OCI-LY7 (cell line): ENCODE measurements at regions not wholly inside any gene's neighbourhood (a gene's known extent, or its start where the extent isn't known, plus 50 kb on each side); places are given as distances from the start of the nearest gene placed in this dataset.
"Not testable (repeated sequence)": the region's sequence is repeated elsewhere in the genome, so short reads cannot be mapped to it uniquely, and the experiment has no call there.

Source experiments
- BruUV-seq: library from RNA; stranded (reverse); fragments of 400-500 nt; replicated peaks from 2 replicates; lab custom pipeline; 2021; lab: Mats Ljungman, UMichigan
- CTCF ChIA-PET: fragments of 300-600 bp; sonication (Branson Sonifier 250); formaldehyde crosslinking; loops from one replicate; lab custom pipeline; 2022; ENCODE audit warnings: antibody characterized with exemption; ENCODE audit not compliant: unreplicated experiment; lab: Charles Lee
- POLR2A ChIA-PET: fragments of 300-600 bp; sonication (Branson Sonifier 250); formaldehyde crosslinking; loops from one replicate; lab custom pipeline; 2022; ENCODE audit warnings: antibody characterized with exemption; lab: Charles Lee
- DNase-seq: peaks from one replicate; pipeline ENCODE4 v3.0.0-alpha.2; 2015; ENCODE audit warnings: low spot score
- H2AFZ ChIP-seq: fragments of 200-600 bp; sonication (generic), shearing (Covaris generic); 2 replicates; pipeline ENCODE4 v1.6.1; 2014; ENCODE audit warnings: mild to moderate bottlenecking, antibody characterized with exemption, low read length, moderate library complexity
- H3K27ac ChIP-seq: fragments of 200-600 bp; sonication (generic); 2 replicates; pipeline ENCODE4 v1.5.1; 2014; ENCODE audit warnings: mixed run types, low read depth, mild to moderate bottlenecking, moderate library complexity, low read length, inconsistent platforms; ENCODE audit not compliant: poor library complexity, severe bottlenecking
- H3K36me3 ChIP-seq: fragments of 200-600 bp; sonication (generic); 2 replicates; pipeline ENCODE4 v1.6.1; 2014; ENCODE audit warnings: mild to moderate bottlenecking, antibody characterized with exemption, low read length, moderate library complexity, mixed read lengths; ENCODE audit not compliant: insufficient read depth
- H3K4me1 ChIP-seq: fragments of 200-600 bp; sonication (generic); 2 replicates; pipeline ENCODE4 v1.5.1; 2014; ENCODE audit warnings: mild to moderate bottlenecking, low read length; ENCODE audit not compliant: insufficient read depth, poor library complexity, severe bottlenecking
- H3K4me2 ChIP-seq: fragments of 200-600 bp; sonication (generic); 2 replicates; pipeline ENCODE4 v1.6.1; 2014; ENCODE audit warnings: mild to moderate bottlenecking, low read length
- H3K4me3 ChIP-seq: fragments of 200-600 bp; sonication (generic); 2 replicates; pipeline ENCODE4 v1.5.1; 2014; ENCODE audit warnings: mild to moderate bottlenecking, low read depth, low read length; ENCODE audit not compliant: poor library complexity, severe bottlenecking
- H3K79me2 ChIP-seq: fragments of 200-600 bp; sonication (generic); 2 replicates; pipeline ENCODE4 v1.6.1; 2016; ENCODE audit warnings: low read depth, mild to moderate bottlenecking, low read length, moderate library complexity, mixed read lengths; ENCODE audit not compliant: insufficient read depth
- H3K9me2 ChIP-seq: fragments of 200-600 bp; sonication (generic); 2 replicates; pipeline ENCODE4 v1.6.1; 2016; ENCODE audit warnings: mild to moderate bottlenecking, low read length, mixed read lengths; ENCODE audit not compliant: insufficient read depth
- H3K9me3 ChIP-seq: fragments of 200-600 bp; sonication (generic); 2 replicates; pipeline ENCODE4 v1.6.1; 2014; ENCODE audit warnings: mild to moderate bottlenecking, mixed run types, low read length, mixed read lengths
- H4K20me1 ChIP-seq: fragments of 200-600 bp; sonication (generic); 2 replicates; pipeline ENCODE4 v1.6.1; 2014; ENCODE audit warnings: mild to moderate bottlenecking, antibody characterized with exemption, low read length, moderate library complexity, mixed read lengths; ENCODE audit not compliant: insufficient read depth
- CTCF ChIP-seq: fragments of 200-600 bp; sonication (generic); conservative IDR thresholded peaks from 2 replicates; pipeline ENCODE4 v1.5.1; 2014; ENCODE audit warnings: mild to moderate bottlenecking, antibody characterized with exemption, low read length, moderate library complexity, mixed read lengths
- EZH2phosphoT487 ChIP-seq: fragments of 200-600 bp; sonication (generic); IDR thresholded peaks from 2 replicates; pipeline ENCODE4 v1.6.1; 2018; ENCODE audit warnings: low read depth, borderline replicate concordance, mild to moderate bottlenecking, mixed run types, antibody characterized with exemption, low read length, moderate library complexity, mixed read lengths
- intact Hi-C: fragments of 100-400 bp; cut with micrococcal nuclease; formaldehyde crosslinking; loops from one replicate; pipeline ENCODE4 v1.10.0; 2022; ENCODE audit not compliant: unreplicated experiment

GRCh38 chr5:160496784-160497183 lies 75.1 kb downstream of the PTTG1 start:
- no peaks in the 10 kb centered on the region for H3K36me3 ChIP-seq
- H3K27ac ChIP-seq: no peak overlapping the region
- no peaks in the 10 kb centered on the region for H3K79me2 ChIP-seq
- H3K4me1 ChIP-seq: no peaks in the 10 kb centered on the region
- intact Hi-C loops: no loop called here
- DNase-seq: no peak
- POLR2A ChIA-PET: no interaction called here
- TF ChIP-seq CTCF: no peak
- H4K20me1 ChIP-seq: no peaks in the 10 kb centered on the region
- CTCF ChIA-PET: no interaction called here
- no peaks in the 10 kb centered on the region for H3K9me3 ChIP-seq
- H3K4me3 ChIP-seq: no peak overlapping the region
- H3K4me2 ChIP-seq: no peak overlapping the region
- BruUV-seq: no TSS peak
- H3K9me2 ChIP-seq: no peaks in the 10 kb centered on the region
- H2AFZ ChIP-seq: no peak overlapping the region

DNA sequence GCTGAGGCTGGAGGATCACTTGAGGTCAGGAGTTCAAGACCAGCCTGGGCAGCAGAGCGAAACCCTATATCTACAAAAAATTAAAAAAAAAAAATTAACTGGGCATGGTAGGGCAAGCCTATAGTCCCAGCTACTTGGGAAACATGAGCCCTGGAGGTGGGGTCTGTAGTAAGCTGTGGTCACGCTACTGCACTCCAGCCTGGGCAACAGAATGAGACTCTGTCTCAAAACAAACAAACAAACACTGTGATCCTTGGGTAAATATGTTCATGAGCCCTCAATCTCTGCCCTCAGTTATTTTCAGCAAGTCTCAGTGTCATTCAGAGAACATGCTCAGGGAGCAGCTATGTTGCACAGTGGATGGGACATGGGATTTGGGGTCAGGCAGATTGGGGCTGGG lies 76.2 kb downstream of the PTTG1 start:
- H2AFZ ChIP-seq: no peak overlapping the region
- no peaks in the 10 kb centered on the region for H3K9me2 ChIP-seq
- CTCF ChIA-PET: no interaction called here
- DNase-seq: no peak
- H3K79me2 ChIP-seq: no peaks in the 10 kb centered on the region
- no peaks in the 10 kb centered on the region for H3K9me3 ChIP-seq
- TF ChIP-seq CTCF (no peak), EZH2phosphoT487 (no peak)
- no TSS peak for BruUV-seq
- no peak overlapping the region for H3K4me3 ChIP-seq
- no peak overlapping the region for H3K4me2 ChIP-seq
- H3K4me1 ChIP-seq: no peaks in the 10 kb centered on the region
- H3K27ac ChIP-seq: no peak overlapping the region
- no peaks in the 10 kb centered on the region for H3K36me3 ChIP-seq
- intact Hi-C loops: no loop called here
- no peaks in the 10 kb centered on the region for H4K20me1 ChIP-seq
- POLR2A ChIA-PET: interaction anchor here (0.5 to 1.6 kb wide), 4 partner anchors 10 to 49 kb away, joined by 3 to 6 read pairs (median 4); no protein-coding TSS in a partner anchor

- H2AFZ ChIP-seq, CTCF ChIA-PET, H3K9me3 ChIP-seq, H3K36me3 ChIP-seq, intact Hi-C loops, BruUV-seq, H3K9me2 ChIP-seq, H3K4me1 ChIP-seq, H3K4me3 ChIP-seq, DNase-seq, H4K20me1 ChIP-seq, H3K4me2 ChIP-seq, H3K79me2 ChIP-seq, H3K27ac ChIP-seq: not testable (repeated sequence)
- POLR2A ChIA-PET: interaction anchor here (1.3 to 1.6 kb wide), 3 partner anchors 9 to 18 kb away, joined by 4 to 6 read pairs (median 4); no protein-coding TSS in a partner anchor
Observed at GRCh38 chr5:160498441-160499043, 76.9 kb downstream of the PTTG1 start.
